ENCODE measurements at regions not wholly inside any gene's neighbourhood (a gene's known extent, or its start where the extent isn't known, plus 50 kb on each side); places are given as distances from the start of the nearest gene placed in this dataset.

- no peak overlapping the region for H3K4me2 ChIP-seq (ENCODE audit: insufficient read depth, insufficient read length, low read length)
- no peak overlapping the region for H2AK5ac ChIP-seq (ENCODE audit: insufficient read length, low read length)
- no peak overlapping the region for H4K8ac ChIP-seq (replicated peaks; ENCODE audit: insufficient read length, low read depth, low read length)
- H3K14ac ChIP-seq (ENCODE audit: insufficient read depth, low read length) = no peak overlapping the region
- no peak overlapping the region for H3K23ac ChIP-seq (ENCODE audit: insufficient read length, low read depth, low read length)
- no peak overlapping the region for H4K91ac ChIP-seq (ENCODE audit: insufficient read length, low read depth, low read length)
- no peaks in the 10 kb centered on the region for H3K27me3 ChIP-seq (ENCODE audit: insufficient read depth, low read length)
- no peaks in the 10 kb centered on the region for H3K79me2 ChIP-seq (ENCODE audit: insufficient read depth, low read length)
- Mint-ChIP-seq H3K9me3 (no peaks in the 10 kb centered on the region), H3K4me1 (peaks cover 8 to 9% of the 10 kb centered on the region in 2 experiments; a peak in 3 of 4 replicates), H3K4me3 (no peak overlapping the region), H3K36me3 (ENCODE audit: insufficient read depth in 1 of 3, low read depth in 3 of 3) (no peaks in the 10 kb centered on the region; a peak in 1 of 7 replicates), H3K27me3 (ENCODE audit: low read depth) (peaks cover 1% of the 10 kb centered on the region; the same call in 1 of the 2 replicates), H3K27ac (peak overlapping the region in 1 of 3 experiments; percentile 82; a peak in 2 of 7 replicates)
- no peak overlapping the region for H2BK120ac ChIP-seq (ENCODE audit: low read depth, low read length, poor library complexity, severe bottlenecking)
- H3K18ac ChIP-seq (ENCODE audit: insufficient read length, low read depth, low read length) = no peak overlapping the region
- H3K56ac ChIP-seq (ENCODE audit: insufficient read length, low read depth, low read length) = no peak overlapping the region
- WGBS (ENCODE audit: extremely low coverage, insufficient read length, low lambda C conversion rate) = no CpG with 5 or more reads among the region's 6 CpGs
- H3K4me1 ChIP-seq (ENCODE audit: insufficient read depth, low read length) = no peaks in the 10 kb centered on the region
- no peaks in the 10 kb centered on the region for H3K79me1 ChIP-seq (ENCODE audit: insufficient read depth, low read depth, low read length, poor library complexity, severe bottlenecking)
- no peak overlapping the region for H2BK15ac ChIP-seq (ENCODE audit: low read depth, low read length)
- H3K23me2 ChIP-seq (ENCODE audit: insufficient read length, low read depth, low read length, poor library complexity, severe bottlenecking) = no peaks in the 10 kb centered on the region
- H2BK5ac ChIP-seq (ENCODE audit: insufficient read length, low read length) = no peak overlapping the region
- H3K27ac ChIP-seq (ENCODE audit: insufficient read length, low read depth, low read length) = no peak overlapping the region
- H3K9me3 ChIP-seq (ENCODE audit: control insufficient read depth, low read depth, low read length) = no peaks in the 10 kb centered on the region
- no peak for DNase-seq
- no peak overlapping the region for H2BK20ac ChIP-seq (ENCODE audit: low read depth, low read length, poor library complexity, severe bottlenecking)
- TF ChIP-seq CTCF (conservative IDR thresholded peaks at IDR 0.05) = no peak
- no peak overlapping the region for H3K4ac ChIP-seq (ENCODE audit: low read depth, low read length)
- H4K5ac ChIP-seq (ENCODE audit: insufficient read length, low read depth, low read length) = no peak overlapping the region
- no peak overlapping the region for H2AFZ ChIP-seq (ENCODE audit: low read length)
- H2BK12ac ChIP-seq (ENCODE audit: insufficient read length, low read depth, low read length) = no peak overlapping the region
- H4K20me1 ChIP-seq (ENCODE audit: control insufficient read depth, insufficient read depth, insufficient read length) = no peaks in the 10 kb centered on the region
- H3K9ac ChIP-seq (ENCODE audit: extremely low read depth, insufficient read length, low read length) = no peak overlapping the region
- no peak overlapping the region for H3T11ph ChIP-seq (ENCODE audit: low read length)
Measured at GRCh38 chr20:43843965-43844660, 70.5 kb upstream of the TOX2 start.
